GM12865 (cell line): ENCODE measurements at regions not wholly inside any gene's neighbourhood (a gene's known extent, or its start where the extent isn't known, plus 50 kb on each side); places are given as distances from the start of the nearest gene placed in this dataset.

Experiments used
- DNase-seq: peaks from one replicate; pipeline ENCODE4 v3.0.0; 2010; ENCODE audit warnings: low read depth
- H3K4me3 ChIP-seq: 2 replicates; pipeline ENCODE4 v1.5.1; 2011; ENCODE audit warnings: mild to moderate bottlenecking, low read depth, low read length, control low read depth
- CTCF ChIP-seq: IDR thresholded peaks from 2 replicates; pipeline ENCODE4 v1.5.1; 2011; ENCODE audit warnings: low read length, control low read depth, low read depth, inconsistent platforms; ENCODE audit not compliant: insufficient read depth; ENCODE audit errors: missing control alignments

- H3K4me3 ChIP-seq, result no peak overlapping the region
- no peak for TF ChIP-seq CTCF
- no peak for DNase-seq
Measured at GRCh38 chr6:170212051-170212756, 78.7 kb downstream of the DLL1 start.

- no peak for TF ChIP-seq CTCF
- H3K4me3 ChIP-seq, result no peak overlapping the region
- no peak for DNase-seq
Measured at GRCh38 chr6:170211404-170212025, 79.4 kb downstream of the DLL1 start.

GRCh38 chr6:170210651-170211403 lies 80.1 kb downstream of the DLL1 start:
- no peak for TF ChIP-seq CTCF
- H3K4me3 ChIP-seq, result no peak overlapping the region
- DNase-seq, result no peak

GRCh38 chr6:170210026-170210390 lies 80.9 kb downstream of the DLL1 start:
- no peak for TF ChIP-seq CTCF
- peak; percentile 5 for DNase-seq

GRCh38 chr6:170209354-170210025 lies 81.4 kb downstream of the DLL1 start:
- no peak for TF ChIP-seq CTCF
- H3K4me3 ChIP-seq, result no peak overlapping the region
- DNase-seq, result no peak

More at GRCh38 chr6:170210026-170210390, 80.9 kb downstream of the DLL1 start:
- H3K4me3 ChIP-seq, result no peak overlapping the region

GRCh38 chr6:170208651-170209353 lies 82.1 kb downstream of the DLL1 start:
- DNase-seq, result no peak
- no peak for TF ChIP-seq CTCF
- H3K4me3 ChIP-seq, result no peak overlapping the region
